Activated T-cell treated with anti-CD3 and anti-CD28 coated beads, Interleukin-2, amount 50 U/mL, for 48 hours (primary cell): ENCODE measurements at regions not wholly inside any gene's neighbourhood (a gene's known extent, or its start where the extent isn't known, plus 50 kb on each side); places are given as distances from the start of the nearest gene placed in this dataset.

Experiments used
- DNase-seq, 2 experiments: peaks; one replicate each; pipeline ENCODE4 v3.0.0-alpha.2; 2020

GRCh38 chr2:24439971-24440340, 51.1 kb upstream of the NCOA1 start:
- DNase-seq = no peak

GRCh38 chr2:24439280-24439970, 51.6 kb upstream of the NCOA1 start:
- no peak for DNase-seq

DNA sequence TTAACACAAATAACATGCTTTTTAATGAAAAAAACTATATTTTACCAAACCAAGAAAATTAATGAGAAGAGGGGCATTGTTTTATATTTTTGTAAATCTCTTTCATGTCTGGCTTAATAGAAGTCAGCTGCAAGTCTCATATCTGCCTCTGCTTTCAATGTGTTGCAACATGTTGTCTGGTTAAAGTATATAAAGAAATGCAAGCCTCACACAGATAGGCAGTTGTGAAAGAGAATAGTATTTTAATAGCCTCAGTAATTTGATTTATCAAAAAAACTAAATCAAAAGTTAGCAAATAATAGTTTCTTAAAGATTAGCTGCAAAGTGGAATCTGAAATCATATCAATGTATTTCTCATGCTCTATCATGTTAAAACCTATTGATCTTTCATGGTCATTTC, 52.9 kb upstream of the NCOA1 start:
- no peak for DNase-seq

DNA sequence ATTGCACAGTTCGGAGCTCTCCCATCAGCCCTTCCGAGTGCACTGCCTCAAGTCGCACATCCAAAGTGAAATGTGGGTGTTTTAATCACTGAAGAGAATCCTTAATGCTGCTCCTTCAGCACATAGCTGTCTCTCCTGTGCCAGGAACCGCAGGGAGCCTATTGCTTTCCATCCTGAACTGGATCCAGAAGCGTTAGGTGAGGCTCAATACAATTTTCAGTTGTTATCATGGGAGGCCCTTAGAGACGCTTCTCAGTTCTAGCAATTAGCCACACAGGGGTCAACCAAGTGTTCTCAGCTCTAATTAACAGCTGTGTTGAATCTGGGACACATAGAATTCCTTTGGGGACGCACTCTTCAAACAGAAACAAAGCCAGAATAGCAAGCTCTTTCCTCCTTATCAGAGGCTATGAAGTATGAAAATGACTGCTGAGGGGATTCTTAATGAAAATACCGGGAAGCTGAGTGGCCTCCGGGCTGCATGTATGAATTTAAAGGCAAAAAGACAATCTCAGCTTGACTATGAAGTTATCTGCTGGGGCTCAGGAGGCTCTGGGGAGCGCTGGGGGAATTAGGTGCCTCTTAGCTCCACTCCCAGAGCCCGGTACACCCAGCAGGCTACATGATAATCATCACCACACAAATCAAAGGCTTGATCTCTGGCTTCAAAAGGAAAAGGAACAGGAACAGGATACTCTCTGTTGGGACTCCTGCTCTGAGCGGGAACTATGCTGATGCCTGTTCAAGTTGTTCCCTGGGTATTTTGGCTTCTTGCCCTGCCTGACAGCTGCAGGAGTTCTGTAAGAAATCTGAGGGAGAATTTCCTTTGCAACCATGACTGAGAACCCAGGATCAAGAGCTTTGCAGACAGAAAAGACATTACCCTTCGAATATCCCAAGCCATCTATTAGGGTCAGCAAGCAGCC, 55.4 kb upstream of the NCOA1 start:
- DNase-seq = no peak

- DNase-seq = no peak
Measured at GRCh38 chr2:24434541-24434940, 56.5 kb upstream of the NCOA1 start.

DNA sequence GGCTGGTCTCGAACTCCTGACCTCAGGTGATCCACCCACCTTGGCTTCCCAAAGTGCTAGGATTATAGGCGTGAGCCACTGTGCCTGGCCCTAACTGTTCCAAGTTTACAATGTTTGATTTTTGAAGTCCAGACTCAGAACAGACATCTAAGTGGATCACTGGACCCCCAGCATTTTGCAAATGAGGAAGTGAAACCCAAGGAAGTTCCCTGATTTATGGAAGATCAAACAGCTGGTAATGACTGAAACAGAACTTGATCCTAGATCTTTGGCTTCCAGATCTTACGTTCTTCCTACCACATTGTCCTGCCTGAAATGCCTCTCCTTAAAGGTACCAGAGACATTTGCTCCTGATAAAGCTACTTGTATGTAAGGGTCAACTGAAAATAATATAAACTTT, 58.3 kb upstream of the NCOA1 start:
- DNase-seq = no peak

DNA sequence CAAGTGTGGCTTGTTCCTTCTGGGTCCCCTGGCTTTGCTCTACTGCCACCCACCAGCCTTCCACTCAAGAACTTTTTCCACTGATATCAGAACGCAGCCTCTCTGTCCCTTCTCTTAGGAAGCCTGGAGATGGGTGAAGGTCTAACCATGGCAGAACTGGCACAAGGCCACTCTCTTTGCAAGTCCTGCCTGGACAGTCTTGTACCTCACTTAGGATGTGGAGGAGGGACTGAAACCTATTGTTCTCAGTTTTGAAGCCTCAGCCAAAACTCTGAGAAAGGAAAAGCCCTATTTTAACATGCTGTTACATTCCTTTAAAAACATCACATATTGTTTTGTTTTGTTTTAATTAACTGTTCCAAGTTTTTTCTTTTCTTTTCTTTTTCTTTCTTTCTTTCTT, 58.9 kb upstream of the NCOA1 start:
- no peak for DNase-seq

- DNase-seq = no peak
Measured at GRCh38 chr2:24429197-24430074, 61.6 kb upstream of the NCOA1 start.

- DNase-seq = no peak
Measured at GRCh38 chr2:24424387-24424786, 64.1 kb upstream of the ITSN2 start.

DNA sequence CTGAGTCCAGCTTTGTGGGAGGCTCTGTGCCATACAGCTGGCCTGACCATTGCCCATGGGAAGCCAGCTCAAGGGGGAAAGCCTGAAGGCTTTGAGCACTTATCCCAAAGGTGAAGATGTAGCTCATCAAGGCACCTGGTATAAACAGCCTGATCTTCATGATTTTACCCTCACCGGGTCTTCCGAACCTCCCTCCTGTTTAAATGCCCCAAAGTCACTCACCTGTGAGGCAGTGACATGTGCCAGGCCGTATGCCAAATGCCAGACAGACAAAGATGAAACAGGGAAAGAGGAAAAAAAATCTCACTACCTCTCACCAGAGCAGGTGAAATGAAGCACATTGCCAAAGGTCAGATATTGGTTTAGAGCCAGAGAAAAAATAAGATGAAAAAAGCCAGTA, 62.8 kb upstream of the ITSN2 start:
- no peak for DNase-seq

DNA sequence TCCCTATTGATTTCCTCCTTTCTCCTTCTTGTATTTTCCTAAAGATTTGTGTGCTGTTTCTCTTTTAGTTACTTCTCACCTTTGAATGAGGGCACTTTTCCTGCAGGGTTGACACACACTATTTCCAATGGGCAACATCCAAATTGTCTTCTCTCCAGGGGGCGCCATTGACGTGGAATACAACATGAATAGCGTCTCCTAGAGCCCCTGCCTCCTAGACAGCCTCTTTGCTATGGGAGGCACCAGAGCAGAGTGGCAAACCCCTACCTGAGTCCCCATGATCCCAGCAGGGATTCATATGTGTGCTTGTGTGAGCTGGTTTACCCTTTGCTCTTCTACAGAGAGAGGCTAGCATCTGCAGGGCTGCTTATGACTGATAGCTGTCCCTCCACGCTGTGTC, 61.3 kb upstream of the ITSN2 start:
- peak; percentile 74 to 79 for DNase-seq

GRCh38 chr2:24420373-24420772, 60.0 kb upstream of the ITSN2 start:
- DNase-seq = no peak

- no peak for DNase-seq
Measured at GRCh38 chr2:24418166-24418841, 58.0 kb upstream of the ITSN2 start.

DNA sequence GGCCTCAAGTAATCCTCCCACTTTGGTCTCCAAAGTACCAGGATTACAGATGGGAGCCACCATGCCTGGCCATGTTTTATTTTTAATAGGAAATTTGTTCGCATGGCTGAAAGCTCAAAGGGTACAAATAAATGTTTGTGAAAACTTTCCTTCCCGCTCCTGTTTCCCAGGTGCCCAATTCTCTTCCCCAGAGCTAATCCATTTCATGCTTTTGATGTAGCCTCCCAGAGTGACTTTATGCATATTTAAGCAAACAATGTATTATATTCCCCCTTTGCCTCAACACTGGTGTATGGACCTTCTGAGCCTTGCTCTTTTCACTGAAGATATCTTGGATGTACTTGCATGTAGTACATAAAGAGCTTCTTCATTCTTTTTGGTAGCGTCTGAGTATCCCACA, 52.5 kb upstream of the ITSN2 start:
- DNase-seq = no peak

GRCh38 chr2:24411488-24412151, 51.3 kb upstream of the ITSN2 start:
- no peak for DNase-seq

DNA sequence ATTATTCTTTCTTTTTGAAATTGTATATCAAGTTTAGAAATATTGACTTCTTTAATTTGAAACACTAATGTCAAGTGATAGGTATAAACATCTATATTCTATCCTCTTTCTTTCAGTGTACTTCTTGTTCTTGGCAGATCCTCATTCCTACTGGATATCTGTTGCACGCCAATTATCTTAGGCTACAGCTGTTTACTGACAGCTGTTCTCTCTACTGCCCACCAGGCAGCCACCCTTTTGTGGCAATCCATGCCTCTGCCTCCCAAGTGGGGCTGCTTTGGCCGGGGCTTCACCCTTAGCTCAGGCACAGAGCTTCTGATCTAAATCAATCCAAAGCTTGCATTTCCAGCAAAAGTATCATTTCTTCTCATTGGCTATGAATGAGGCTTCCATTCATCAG, 50.6 kb upstream of the ITSN2 start:
- DNase-seq = no peak

DNA sequence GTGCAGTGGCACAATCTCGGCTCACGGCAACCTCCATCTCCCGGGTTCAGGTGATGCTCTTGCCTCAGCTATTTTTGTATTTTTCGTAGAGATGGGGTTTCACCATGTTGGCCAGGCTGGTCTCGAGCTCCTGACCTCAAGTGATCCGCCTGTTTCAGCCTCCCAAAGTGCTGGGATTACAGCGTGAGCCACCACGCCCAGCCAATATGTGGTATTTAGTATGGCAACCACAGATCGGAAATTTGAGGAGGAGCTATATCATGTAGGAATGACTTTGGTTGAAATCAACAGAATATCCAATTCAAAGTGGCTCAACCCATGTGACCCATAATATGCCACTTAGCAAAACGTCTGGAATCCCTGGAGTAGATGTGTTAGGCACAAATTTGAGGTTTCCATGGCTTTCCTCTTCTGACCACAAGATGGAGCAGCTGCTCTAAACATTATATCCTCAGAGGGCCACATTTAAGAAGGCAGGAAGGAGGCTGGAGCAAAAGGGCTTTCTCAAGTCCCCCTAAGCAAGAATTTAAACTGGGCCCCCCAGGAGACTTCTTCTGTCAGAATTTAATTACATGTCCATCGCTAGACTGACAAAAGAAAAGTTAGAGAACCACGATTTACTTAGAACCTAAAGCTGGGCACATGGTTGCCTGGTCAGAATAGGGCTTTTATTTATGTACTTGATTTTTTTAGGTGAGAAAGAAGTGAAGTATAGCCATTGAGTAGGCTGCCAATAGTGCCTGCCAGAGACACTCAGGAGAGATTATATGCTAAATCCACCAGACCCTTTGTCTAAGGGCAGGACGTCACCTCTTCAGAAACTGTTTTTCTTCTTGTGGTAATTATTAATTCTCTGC, 49.6 kb upstream of the ITSN2 start:
- DNase-seq = peak in 1 of 2 experiments; percentile 40
